NOMO-1 treated with DMSO at 0.1 percent for 48 hours (cell line): ENCODE measurements at regions not wholly inside any gene's neighbourhood (a gene's known extent, or its start where the extent isn't known, plus 50 kb on each side); places are given as distances from the start of the nearest gene placed in this dataset.

ENCODE experiments used
- DNase-seq: peaks from one replicate; lab custom pipeline; 2025; ENCODE audit not compliant: unreplicated experiment; lab: John Stamatoyannopoulos, UW

DNA sequence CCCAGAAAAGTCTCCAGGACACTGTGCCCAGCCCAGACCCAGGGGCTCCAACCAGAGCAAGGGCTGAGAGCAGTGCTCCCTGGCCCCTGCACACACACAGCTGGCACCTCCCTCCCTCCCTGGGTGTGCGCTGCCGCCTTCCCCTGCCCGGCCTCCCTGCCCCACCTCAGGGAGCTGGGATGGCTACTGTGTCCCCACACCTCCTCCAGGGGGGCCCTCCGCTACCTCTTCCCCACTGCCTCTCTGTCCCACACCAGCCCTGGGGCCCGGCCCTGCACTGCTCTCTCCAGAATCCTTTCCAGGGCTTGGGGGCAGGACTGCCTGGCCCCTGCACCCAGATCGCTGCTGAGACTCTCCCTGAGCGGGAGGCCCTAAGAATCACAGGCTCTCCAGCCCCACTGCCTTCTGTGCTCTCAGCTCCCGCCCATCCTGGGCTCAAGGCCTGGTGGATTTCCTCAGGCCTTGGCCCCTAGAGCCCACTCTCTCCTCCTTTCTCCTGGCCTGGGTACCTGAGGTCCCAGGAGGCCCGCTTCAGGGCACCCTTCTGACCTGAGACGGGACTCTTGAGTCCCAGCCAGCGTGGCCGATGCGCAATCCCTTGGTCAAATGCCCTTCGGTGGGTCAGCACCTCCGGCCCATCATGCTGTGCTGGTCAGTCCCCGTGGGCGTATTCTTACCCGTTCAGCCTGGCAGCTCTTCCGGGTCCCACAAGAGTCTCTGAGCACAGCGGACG is 276.8 kb upstream of the HDAC4 start:
- no peak for DNase-seq

DNA sequence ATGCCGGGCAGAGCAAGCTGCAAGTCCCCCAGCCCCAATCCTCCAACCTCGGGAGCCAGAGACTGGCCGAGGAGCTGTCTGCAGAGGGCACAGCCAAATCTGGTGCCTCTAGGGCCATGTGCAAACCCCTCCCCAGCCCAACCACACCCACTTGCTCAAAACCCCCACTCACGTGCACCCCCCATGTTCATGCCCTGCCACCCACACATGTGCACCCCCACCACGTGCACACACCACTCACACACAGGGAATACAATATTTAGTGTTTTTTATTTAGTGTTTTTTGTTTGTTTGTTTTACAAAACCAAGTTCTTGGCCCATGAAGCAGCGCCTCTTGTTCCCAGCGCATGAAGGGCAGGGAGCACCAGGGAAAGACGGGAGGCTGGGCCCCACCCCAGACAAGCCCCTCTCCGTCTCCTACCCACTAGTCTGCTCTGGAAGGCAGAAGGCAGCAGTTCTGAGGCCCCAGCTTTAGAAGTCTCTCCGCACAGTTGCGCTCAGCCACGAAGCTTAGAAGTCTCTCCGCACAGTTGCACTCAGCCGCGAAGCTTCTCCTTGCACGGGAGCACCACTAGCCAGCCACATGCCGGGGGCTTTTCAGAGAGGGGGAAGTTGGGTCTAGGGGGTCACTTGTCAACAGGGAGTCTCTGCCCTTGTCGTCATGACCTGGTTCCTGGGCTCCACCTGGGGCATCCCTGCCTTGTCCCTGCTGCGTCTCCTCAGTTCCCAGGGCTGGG is 276.1 kb upstream of the HDAC4 start:
- no peak for DNase-seq

GRCh38 chr2:239675826-239676715 is 275.3 kb upstream of the HDAC4 start:
- no peak for DNase-seq

- DNase-seq = no peak
These were observed 274.4 kb upstream of the HDAC4 start for GRCh38 chr2:239674981-239675825.

DNA sequence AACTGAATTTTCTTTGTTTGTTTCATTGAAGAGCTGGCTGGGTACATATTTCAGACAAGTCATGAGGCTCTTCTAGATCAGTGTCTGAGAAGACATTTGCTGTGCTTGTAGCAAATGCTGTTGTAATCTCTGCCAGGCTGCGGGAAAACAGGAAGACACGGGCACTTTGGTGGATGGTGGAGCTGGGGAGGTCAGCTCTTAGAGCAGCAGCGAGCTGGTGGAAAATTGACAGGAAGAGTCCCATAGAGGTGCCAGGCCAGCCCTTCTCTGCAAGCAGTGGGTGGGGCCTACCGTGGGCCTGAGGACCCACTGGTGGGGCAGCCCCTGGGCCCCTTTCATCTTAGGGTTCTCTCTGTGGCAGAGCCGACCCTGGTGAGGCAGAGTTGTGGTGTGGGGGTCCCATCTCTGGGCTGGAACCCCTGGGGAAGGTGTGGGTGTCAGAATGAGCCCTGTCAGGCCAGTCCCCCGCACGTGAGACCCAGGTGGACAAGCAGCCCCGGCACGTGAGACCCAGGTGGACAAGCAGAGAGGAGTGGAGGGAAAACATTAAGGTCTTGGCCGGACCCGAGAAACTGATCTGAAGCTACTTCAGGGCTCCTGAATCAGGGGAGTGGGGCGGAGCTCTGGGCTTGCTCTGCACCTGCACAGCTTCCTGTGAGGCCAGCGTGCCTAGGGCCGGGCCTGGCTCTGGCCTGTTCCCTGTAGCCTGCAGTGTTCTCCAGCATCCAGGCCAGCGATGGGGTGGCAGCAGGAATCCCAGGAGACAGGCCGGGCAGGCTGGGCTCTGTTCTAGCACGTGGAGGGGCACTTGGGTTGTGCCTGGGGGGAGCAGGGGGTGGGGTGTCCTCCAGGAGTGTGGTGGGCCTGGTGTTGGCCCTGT is 273.5 kb upstream of the HDAC4 start:
- no peak for DNase-seq

- no peak for DNase-seq
These were observed 272.8 kb upstream of the HDAC4 start for GRCh38 chr2:239673641-239674040.

DNA sequence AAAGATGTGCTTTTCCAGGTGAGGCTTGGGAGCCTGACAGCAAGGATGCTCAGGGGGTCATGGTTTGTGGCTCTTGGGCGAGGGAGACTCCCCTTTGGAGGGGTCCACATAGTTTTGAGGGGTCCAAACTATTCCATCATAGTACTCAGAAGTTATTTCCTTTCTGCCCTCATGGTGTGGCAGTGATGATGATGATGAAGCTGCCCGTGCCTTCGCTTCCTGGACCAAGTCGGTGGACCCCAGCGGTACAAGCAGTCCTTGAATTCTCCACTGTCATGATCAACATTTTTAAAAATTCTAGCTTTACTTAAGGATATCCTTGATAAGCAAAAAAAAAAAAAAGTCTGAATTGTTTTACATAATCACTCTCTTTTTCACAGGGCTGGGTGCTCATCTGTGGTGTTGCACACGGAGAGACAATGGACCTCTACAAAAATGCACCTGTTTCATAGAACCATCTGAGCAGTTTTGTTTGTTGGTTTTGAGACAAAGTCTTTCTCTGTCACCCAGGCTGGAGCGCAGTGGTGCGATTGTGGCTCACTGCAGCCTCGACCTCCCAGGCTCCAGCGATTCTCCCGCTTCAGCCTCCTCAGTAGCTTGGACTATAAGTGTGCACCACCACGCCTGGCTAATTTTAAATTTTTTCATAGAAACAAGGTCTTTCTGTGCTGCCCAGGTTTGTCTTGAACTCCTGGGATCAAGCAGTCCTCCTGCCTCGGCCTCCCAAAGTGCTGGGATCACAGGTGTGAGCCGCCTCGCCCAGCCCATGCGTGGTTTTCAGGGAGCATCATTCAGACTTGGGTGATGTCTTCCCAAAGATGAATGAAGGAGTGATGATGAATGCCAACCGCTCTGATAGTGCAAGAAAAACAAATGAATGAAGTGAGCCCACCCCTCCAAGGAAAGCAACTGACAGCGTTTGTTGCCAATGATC is 271.4 kb upstream of the HDAC4 start:
- DNase-seq = no peak

- DNase-seq = no peak
These were observed 270.7 kb upstream of the HDAC4 start for GRCh38 chr2:239671471-239671870.

- DNase-seq = no peak
These were observed 269.8 kb upstream of the HDAC4 start for GRCh38 chr2:239670463-239671120.

DNA sequence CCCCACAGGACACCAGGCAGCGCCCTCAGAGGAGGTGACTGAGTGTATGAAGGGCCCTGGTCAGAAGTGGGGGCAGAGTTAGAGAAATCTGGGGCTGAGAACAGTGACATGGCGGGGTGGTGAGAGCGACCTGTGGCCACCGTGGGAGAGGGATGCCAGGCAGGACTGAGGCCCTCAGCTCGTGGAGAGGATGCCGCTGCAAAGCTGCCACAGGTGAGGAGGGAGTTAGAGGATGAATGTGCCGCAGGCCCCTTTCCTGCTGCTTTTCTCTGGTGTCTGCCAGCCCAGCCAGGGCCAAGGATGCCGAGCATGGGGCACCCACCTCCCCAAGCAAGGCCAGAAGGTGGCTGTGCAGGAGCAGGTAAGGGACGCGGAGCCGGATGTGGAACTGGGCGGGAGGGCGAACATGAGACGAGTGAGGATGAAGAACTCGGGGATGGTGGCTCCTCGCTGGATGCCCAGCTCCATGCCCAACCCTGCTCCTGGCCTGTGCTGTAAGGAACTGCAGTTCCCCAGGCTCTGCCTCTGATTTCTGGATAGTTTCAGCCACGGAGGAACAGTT is 269.2 kb upstream of the HDAC4 start:
- DNase-seq = no peak

DNA sequence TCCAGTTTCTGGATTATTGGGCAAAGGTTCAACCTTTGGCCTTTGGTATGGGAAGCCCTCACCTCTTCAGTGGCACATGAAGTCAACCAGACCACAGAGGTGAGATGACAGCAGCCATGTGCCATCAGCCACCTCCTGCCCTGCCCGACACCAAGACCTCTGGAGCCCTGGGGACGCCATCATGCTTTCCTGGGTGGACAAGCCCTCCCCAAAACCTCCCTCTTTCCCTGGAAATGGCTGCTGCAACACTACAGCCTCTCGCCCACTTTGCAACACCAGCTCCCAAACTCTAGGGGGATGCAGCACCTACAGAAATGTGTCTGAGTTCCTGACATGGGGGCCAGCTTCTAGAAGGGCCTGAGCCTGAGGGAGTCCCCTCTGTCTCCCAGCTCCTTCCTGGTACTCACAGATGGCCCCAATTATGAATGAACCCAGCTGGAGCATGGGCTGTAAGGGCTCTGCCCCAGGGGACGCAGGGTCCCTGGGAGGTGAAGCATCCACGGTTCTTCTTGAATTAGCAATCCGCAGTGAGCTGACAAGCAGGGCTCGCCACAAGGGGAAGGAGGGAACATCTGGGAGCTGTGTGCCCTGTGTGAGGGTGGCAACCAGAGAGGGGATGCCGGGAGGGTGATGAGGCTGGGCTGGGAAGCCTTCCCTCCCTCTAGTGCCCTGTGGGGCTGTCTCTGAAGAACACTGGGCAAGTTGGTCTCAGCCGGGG is 268.5 kb upstream of the HDAC4 start:
- DNase-seq = no peak

DNA sequence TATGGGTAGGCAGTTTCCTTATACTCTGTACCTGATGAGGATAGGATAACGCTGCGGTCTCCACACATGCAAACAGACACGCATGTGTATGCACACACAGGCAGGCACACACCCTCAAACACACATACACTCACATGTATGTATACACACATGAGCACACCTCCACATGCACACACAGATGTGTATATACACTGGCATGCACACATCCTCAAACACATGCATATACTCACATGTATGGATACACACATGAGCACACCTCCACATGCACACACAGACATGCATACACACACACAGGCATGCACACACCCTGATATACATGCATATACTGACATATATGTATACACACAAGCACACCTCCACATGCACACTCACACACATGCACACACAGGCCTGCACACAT is 267.8 kb upstream of the HDAC4 start:
- DNase-seq = no peak

GRCh38 chr2:239668042-239668441 is 267.2 kb upstream of the HDAC4 start:
- no peak for DNase-seq

DNA sequence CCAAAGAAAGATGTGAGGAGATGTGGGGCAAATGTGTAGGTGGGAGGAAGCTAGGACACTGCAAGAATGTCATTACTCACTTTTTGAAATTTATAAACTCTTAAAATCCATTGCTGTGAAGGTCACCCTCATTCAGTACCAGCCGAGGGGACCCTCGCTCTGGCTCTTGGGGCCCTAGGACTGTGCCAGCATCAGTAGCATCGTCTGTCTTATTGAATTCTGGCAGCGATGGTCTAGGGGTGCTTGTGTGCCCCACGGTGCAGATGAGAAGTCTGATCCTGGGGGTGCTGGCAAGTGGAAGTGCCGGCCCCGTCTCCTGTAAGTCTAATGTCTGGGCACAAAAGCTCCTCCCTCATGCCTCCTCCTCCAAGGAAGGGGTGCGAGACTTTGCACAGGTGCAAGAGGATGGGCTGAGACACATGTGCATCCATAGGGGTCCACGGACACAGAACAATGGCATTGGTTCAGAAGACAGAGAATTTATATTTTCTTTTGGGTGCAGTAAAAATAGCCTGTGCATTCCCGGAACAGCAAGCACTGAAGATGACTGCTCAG is 266.7 kb upstream of the HDAC4 start:
- DNase-seq = no peak

- DNase-seq = no peak
These were observed 266.1 kb upstream of the HDAC4 start for GRCh38 chr2:239666855-239667376.

GRCh38 chr2:239666053-239666854 is 265.4 kb upstream of the HDAC4 start:
- DNase-seq = no peak
